HG02870 (cell line): ENCODE measurements at regions not wholly inside any gene's neighbourhood (a gene's known extent, or its start where the extent isn't known, plus 50 kb on each side); places are given as distances from the start of the nearest gene placed in this dataset.
"Not testable (repeated sequence)": the region's sequence is repeated elsewhere in the genome, so short reads cannot be mapped to it uniquely, and the experiment has no call there.

Experiments
- ATAC-seq: cut with Tn5 transposase; IDR thresholded peaks from one replicate; pipeline ENCODE4 v1.9.1; 2021; ENCODE audit warnings: mild to moderate bottlenecking, moderate library complexity; ENCODE audit not compliant: unreplicated experiment

GRCh38 chr3:98701071-98701675 lies 62.0 kb upstream of the ST3GAL6 start:
- no peak for ATAC-seq

- ATAC-seq: no peak
Observed at GRCh38 chr3:98702166-98702565, 61.0 kb upstream of the ST3GAL6 start.

- ATAC-seq: no peak
Observed at GRCh38 chr3:98705212-98705611, 57.9 kb upstream of the ST3GAL6 start.

GRCh38 chr3:98705694-98706093 lies 57.4 kb upstream of the ST3GAL6 start:
- ATAC-seq: no peak

- not testable (repeated sequence) for ATAC-seq
Observed at GRCh38 chr3:98708681-98709080, 54.5 kb upstream of the ST3GAL6 start.

DNA sequence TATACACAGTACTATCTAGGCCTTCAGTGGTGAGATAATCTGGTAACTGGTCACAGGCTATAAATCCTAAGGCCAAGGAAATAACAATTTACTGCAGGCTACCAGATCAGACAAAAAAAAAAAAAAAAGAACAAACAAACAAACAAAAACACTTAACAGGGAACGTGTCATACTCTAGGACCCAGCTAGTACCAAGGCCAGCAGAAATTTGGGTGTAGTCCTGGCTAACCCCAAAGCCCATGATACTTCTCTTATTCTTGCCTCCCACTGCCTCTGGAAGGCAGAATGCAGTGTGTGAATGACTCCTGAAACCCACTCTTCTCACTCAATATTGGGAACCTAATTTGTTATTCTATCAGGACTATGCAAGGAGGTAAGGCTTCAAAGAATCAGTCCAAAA lies 53.7 kb upstream of the ST3GAL6 start:
- ATAC-seq: no peak

DNA sequence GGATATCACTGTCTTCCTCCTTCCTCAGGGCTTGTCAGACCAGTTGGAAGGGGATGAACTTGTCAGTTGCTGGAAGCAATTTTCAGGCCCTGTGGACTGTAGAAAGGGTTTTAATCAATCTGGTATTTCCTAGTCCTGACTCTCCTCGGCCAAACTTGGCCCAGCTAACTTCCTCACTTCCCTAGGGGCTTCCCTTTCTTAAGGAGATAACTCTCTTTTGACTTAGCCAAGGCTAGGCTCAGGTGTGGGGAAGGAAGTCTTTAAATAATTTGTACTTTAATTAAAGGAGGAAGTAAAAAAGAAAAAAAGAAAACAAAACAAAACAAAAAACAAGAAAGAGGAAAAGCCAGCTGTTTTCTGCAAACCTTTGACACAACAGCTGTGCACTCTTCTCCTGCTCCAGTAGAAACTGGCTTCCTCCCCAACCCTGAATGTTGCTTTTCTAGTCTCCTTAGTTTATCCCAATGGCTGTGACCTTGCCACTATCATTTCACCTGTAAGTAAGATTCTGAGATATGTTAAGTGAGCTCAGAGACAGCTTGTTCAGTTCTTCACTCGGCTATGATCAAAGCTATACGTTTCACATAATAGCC lies 53.0 kb upstream of the ST3GAL6 start:
- no peak for ATAC-seq

GRCh38 chr3:98711426-98711825 lies 51.7 kb upstream of the ST3GAL6 start:
- ATAC-seq: no peak

GRCh38 chr3:98712726-98713125 lies 50.4 kb upstream of the ST3GAL6 start:
- no peak for ATAC-seq

DNA sequence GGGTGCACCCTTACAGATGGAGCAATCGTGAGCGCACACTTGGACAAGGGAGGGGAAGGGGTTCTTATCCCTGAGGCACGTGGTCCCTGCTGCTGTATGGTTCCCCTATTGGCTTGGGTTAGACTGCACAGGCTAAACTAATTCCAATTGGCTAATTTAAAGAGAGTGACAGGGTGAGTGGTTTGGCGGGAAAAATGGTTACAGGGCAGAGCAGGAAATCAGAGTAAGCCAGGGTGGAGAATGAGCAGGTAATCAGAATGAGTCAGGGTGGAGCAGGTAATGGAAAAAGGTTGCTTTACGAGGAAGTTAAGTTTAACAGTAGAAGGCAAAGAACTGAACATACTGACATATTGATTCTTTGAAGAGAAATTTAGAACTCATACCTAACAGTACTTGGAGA lies 49.8 kb upstream of the ST3GAL6 start:
- not testable (repeated sequence) for ATAC-seq
